H1 (cell line): ENCODE measurements at regions not wholly inside any gene's neighbourhood (a gene's known extent, or its start where the extent isn't known, plus 50 kb on each side); places are given as distances from the start of the nearest gene placed in this dataset.

Experiments used
- CTCF ChIA-PET: fragments of 300-600 bp; sonication (Branson Sonifier 250); formaldehyde crosslinking; loops from one replicate; lab custom pipeline; 2021; ENCODE audit not compliant: partially characterized antibody; lab: Charles Lee
- POLR2A ChIA-PET: fragments of 300-600 bp; sonication (Branson Sonifier 250); formaldehyde crosslinking; loops from one replicate; lab custom pipeline; 2021; ENCODE audit warnings: inconsistent platforms; ENCODE audit not compliant: partially characterized antibody; lab: Charles Lee
- DNase-seq, 2 experiments: peaks; one replicate each; pipeline versions ENCODE4 v3.0.0 to v3.0.0-alpha.2; 2010 to 2022; ENCODE audit warnings: low spot score in 2 of 2, low read depth in 1 of 2, mixed read lengths in 1 of 2
- FAIRE-seq: peaks from 2 replicates; lab custom pipeline; 2011; peaks lifted over from hg19 to GRCh38; lab: Jason Lieb, UNC
- H2AFZ ChIP-seq: 2 replicates; pipeline ENCODE4 v1.8.1; 2012; ENCODE audit warnings: low read length, inconsistent platforms
- H2AK5ac ChIP-seq: 2 replicates; pipeline ENCODE4 v1.6.1; 2013; ENCODE audit warnings: low read depth, low read length
- H2BK120ac ChIP-seq: replicated peaks from 2 replicates; pipeline ENCODE3; 2013; ENCODE audit warnings: low read depth, low read length, inconsistent platforms
- H2BK12ac ChIP-seq: 2 replicates; pipeline ENCODE4 v1.6.1; 2013; ENCODE audit warnings: low read depth, low read length
- H2BK15ac ChIP-seq: 2 replicates; pipeline ENCODE4 v1.6.1; 2013; ENCODE audit warnings: low read length
- H2BK20ac ChIP-seq: 2 replicates; pipeline ENCODE4 v1.6.1; 2013; ENCODE audit warnings: low read length
- H2BK5ac ChIP-seq: 2 replicates; pipeline ENCODE4 v1.6.1; 2013; ENCODE audit warnings: low read depth, low read length
- H3K14ac ChIP-seq: 2 replicates; pipeline ENCODE4 v1.6.1; 2013; ENCODE audit warnings: inconsistent platforms; ENCODE audit not compliant: insufficient read length
- H3K18ac ChIP-seq: 2 replicates; pipeline ENCODE4 v1.6.1; 2013; ENCODE audit warnings: low read length; ENCODE audit errors: extremely low read depth
- H3K23ac ChIP-seq: 2 replicates; pipeline ENCODE4 v1.6.1; 2013; ENCODE audit warnings: inconsistent platforms; ENCODE audit not compliant: insufficient read length
- H3K23me2 ChIP-seq: 2 replicates; pipeline ENCODE4 v1.6.1; 2013; ENCODE audit warnings: low read depth, low read length
- H3K27ac ChIP-seq: 2 replicates; pipeline ENCODE4 v1.6.1; 2011; ENCODE audit warnings: low read depth, low read length, inconsistent platforms
- H3K27me3 ChIP-seq, 4 experiments: replicated peaks in 1 of 4; 1 replicate in 1 of 4; 2 replicates in 3 of 4; pipeline versions ENCODE4 v1.6.1 to v1.8.1; 2011 to 2013; ENCODE audit warnings: low read length in 3 of 4, mild to moderate bottlenecking in 3 of 4, inconsistent platforms in 2 of 4, mixed read lengths in 2 of 4, moderate library complexity in 1 of 4; ENCODE audit not compliant: control insufficient read depth in 3 of 4, insufficient read depth in 3 of 4; ENCODE audit errors: extremely low read depth in 1 of 4
- H3K36me3 ChIP-seq, 4 experiments: 2 replicates each; pipeline versions ENCODE4 v1.6.1 to v1.8.1; 2011 to 2013; ENCODE audit warnings: mild to moderate bottlenecking in 4 of 4, low read length in 3 of 4, moderate library complexity in 2 of 4, control low read depth in 1 of 4, inconsistent platforms in 1 of 4; ENCODE audit not compliant: insufficient read depth in 4 of 4, control insufficient read depth in 2 of 4
- H3K4ac ChIP-seq: replicated peaks from 2 replicates; pipeline ENCODE3; 2013; ENCODE audit warnings: low read length, low read depth, mixed read lengths, inconsistent platforms; ENCODE audit not compliant: insufficient read length
- H3K4me1 ChIP-seq, 4 experiments: replicated peaks in 1 of 4; 1 replicate in 1 of 4; 2 replicates in 3 of 4; pipeline versions ENCODE4 v1.6.1 to v1.8.1; 2011 to 2013; ENCODE audit warnings: low read length in 3 of 4, inconsistent platforms in 2 of 4, mixed read lengths in 1 of 4; ENCODE audit not compliant: insufficient read depth in 4 of 4, control insufficient read depth in 3 of 4
- H3K4me2 ChIP-seq, 2 experiments: 2 replicates each; pipeline versions ENCODE4 v1.6.1 to v1.8.1; 2011 to 2013; ENCODE audit warnings: low read depth in 2 of 2, low read length in 2 of 2, control low read depth in 1 of 2, inconsistent platforms in 1 of 2, mild to moderate bottlenecking in 1 of 2; ENCODE audit not compliant: insufficient read depth in 1 of 2
- H3K4me3 ChIP-seq, 4 experiments: fragments of 200-600, 300-600 bp in 1 of 4; sonication (generic), shearing (Covaris generic), sonication (Bioruptor Twin) in 1 of 4; 2 replicates each; pipeline versions ENCODE4 v1.5.1 to v1.8.1; 2011 to 2016; ENCODE audit warnings: low read length in 4 of 4, low read depth in 3 of 4, control low read depth in 2 of 4, inconsistent platforms in 2 of 4, mild to moderate bottlenecking in 2 of 4, mixed read lengths in 1 of 4, moderate library complexity in 1 of 4; ENCODE audit not compliant: insufficient read depth in 2 of 4; ENCODE audit errors: extremely low read depth in 1 of 4
- H3K56ac ChIP-seq: replicated peaks from 2 replicates; pipeline ENCODE3; 2013; ENCODE audit warnings: low read depth, mild to moderate bottlenecking, mixed read lengths, low read length, inconsistent platforms; ENCODE audit not compliant: insufficient read length
- H3K79me1 ChIP-seq: 2 replicates; pipeline ENCODE4 v1.6.1; 2013; ENCODE audit warnings: low read depth, low read length, control low read depth
- H3K79me2 ChIP-seq, 2 experiments: 2 replicates each; pipeline versions ENCODE4 v1.6.1 to v1.8.1; 2012 to 2013; ENCODE audit warnings: low read length in 2 of 2, mild to moderate bottlenecking in 2 of 2, inconsistent platforms in 1 of 2; ENCODE audit not compliant: insufficient read depth in 2 of 2, control insufficient read depth in 1 of 2
- H3K9ac ChIP-seq, 4 experiments: replicated peaks in 1 of 4; 1 replicate in 1 of 4; 2 replicates in 3 of 4; pipeline versions ENCODE4 v1.6.1 to v1.8.1; 2011 to 2013; ENCODE audit warnings: low read depth in 3 of 4, low read length in 3 of 4, control low read depth in 2 of 4, mild to moderate bottlenecking in 2 of 4, moderate library complexity in 2 of 4, inconsistent platforms in 1 of 4; ENCODE audit errors: extremely low read depth in 1 of 4
- H3K9me3 ChIP-seq, 2 experiments: 2 replicates each; pipeline versions ENCODE4 v1.6.1 to v1.8.1; 2012 to 2013; ENCODE audit warnings: mild to moderate bottlenecking in 2 of 2, moderate library complexity in 2 of 2, control low read depth in 1 of 2, inconsistent platforms in 1 of 2, low read depth in 1 of 2, low read length in 1 of 2, mixed read lengths in 1 of 2; ENCODE audit not compliant: insufficient read depth in 2 of 2
- H4K20me1 ChIP-seq, 2 experiments: replicated peaks in 1 of 2; 2 replicates each; pipeline versions ENCODE3 to v1.8.1; 2011 to 2013; ENCODE audit warnings: inconsistent platforms in 2 of 2, low read length in 2 of 2, mild to moderate bottlenecking in 1 of 2; ENCODE audit not compliant: insufficient read depth in 2 of 2, control insufficient read depth in 1 of 2
- H4K5ac ChIP-seq: 2 replicates; pipeline ENCODE4 v1.6.1; 2013; ENCODE audit warnings: low read length, low read depth, mixed read lengths, inconsistent platforms; ENCODE audit not compliant: insufficient read length
- H4K8ac ChIP-seq: 2 replicates; pipeline ENCODE4 v1.8.0; 2013; ENCODE audit warnings: mild to moderate bottlenecking, moderate library complexity, low read length, inconsistent platforms; ENCODE audit not compliant: insufficient read depth; ENCODE audit errors: extremely low read depth
- H4K91ac ChIP-seq: replicated peaks from 2 replicates; pipeline ENCODE3; 2013; ENCODE audit warnings: low read length, mixed read lengths, inconsistent platforms; ENCODE audit not compliant: insufficient read length
- CTCF ChIP-seq, 3 experiments: IDR thresholded peaks; 1 replicate in 2 of 3; 2 replicates in 1 of 3; pipeline versions ENCODE4 v1.5.1 to v1.6.1; 2011; ENCODE audit warnings: low read length in 3 of 3, mild to moderate bottlenecking in 3 of 3, inconsistent platforms in 2 of 3, low read depth in 1 of 3, moderate library complexity in 1 of 3; ENCODE audit not compliant: insufficient read depth in 1 of 3; ENCODE audit errors: control extremely low read depth in 1 of 3
- PHF8 ChIP-seq: fragments of 200-600 bp; sonication (generic); conservative IDR thresholded peaks from 2 replicates; pipeline ENCODE4 v1.7.1; 2012; ENCODE audit warnings: low read depth, mild to moderate bottlenecking, inconsistent platforms, low read length, moderate library complexity
- WGBS, 2 experiments: shearing (Covaris generic) in 1 of 2; methylation state at CpG; one replicate each; pipeline versions ENCODE4 v1.1.6 to v1.1.7; 2013 to 2015; ENCODE audit warnings: low lambda C conversion rate in 2 of 2, mixed read lengths in 2 of 2, inconsistent platforms in 1 of 2, low coverage in 1 of 2, missing lambda C conversion rate in 1 of 2; ENCODE audit not compliant: insufficient replicate concordance in 2 of 2, insufficient coverage in 1 of 2, insufficient read length in 1 of 2; ENCODE audit errors: extremely low coverage in 1 of 2, missing lambda C conversion rate in 1 of 2; 5-methylcytosine and 5-hydroxymethylcytosine counted together

DNA sequence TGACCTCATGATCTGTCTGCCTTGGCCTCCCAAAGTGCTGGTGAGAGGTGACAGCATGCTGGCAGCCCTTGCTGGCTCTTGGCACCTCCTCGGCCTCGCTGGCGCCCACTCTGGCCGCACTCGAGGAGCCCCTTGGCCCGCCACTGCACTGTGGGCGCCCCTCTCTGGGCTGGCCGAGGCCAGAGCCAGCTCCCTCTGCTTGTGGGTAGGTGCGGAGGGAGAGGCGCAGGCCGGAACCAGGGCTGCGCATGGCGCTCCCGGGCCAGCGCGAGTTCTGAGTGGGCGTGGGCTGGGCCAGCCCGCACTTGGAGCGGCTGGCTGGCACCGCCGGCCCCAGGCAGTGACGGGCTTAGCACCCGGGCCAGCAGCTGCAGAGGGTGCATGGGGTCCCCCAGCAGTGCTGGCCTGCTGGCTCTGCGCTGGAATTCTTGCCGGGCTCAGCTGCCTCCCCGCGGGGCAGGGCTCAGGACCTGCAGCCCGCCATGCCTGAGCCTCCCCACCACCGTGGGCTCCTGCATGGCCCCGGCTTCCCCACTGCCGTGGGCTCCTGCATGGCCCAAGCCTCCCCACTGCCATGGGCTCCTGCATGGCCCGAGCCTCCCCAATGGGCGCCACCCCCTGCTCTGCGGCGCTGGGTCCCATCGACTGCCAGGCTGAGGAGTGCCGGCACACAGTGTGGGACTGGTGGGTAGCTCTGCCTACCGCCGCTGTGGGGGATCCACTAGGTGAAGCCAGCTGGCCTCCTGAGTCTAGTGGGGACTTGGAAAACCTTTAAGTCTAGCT, 76.4 kb upstream of the OSBPL11 start:
- Histone ChIP-seq H3K56ac (no peak overlapping the region), H2BK5ac (no peak overlapping the region), H3K9me3 (peaks cover 0 to 8% of the 10 kb centered on the region in 2 experiments; a peak in 1 of 4 replicates), H3K4me2 (no peak overlapping the region), H3K4me3 (no peak overlapping the region), H3K14ac (no peak overlapping the region), H3K79me2 (no peaks in the 10 kb centered on the region), H4K5ac (no peak overlapping the region), H3K79me1 (no peaks in the 10 kb centered on the region), H4K91ac (no peak overlapping the region), H4K20me1 (no peaks in the 10 kb centered on the region), H2AK5ac (no peak overlapping the region), H2BK15ac (no peak overlapping the region), H4K8ac (no peak overlapping the region), H2BK20ac (no peak overlapping the region), H3K36me3 (no peaks in the 10 kb centered on the region), H3K23me2 (no peaks in the 10 kb centered on the region), H3K9ac (no peak overlapping the region), H3K27ac (no peak overlapping the region), H3K4ac (no peak overlapping the region), H3K4me1 (no peaks in the 10 kb centered on the region), H2BK12ac (no peak overlapping the region), H3K18ac (no peak overlapping the region), H2BK120ac (no peak overlapping the region), H2AFZ (no peak overlapping the region), H3K27me3 (no peaks in the 10 kb centered on the region), H3K23ac (no peak overlapping the region)
- TF ChIP-seq PHF8 (no peak), CTCF (IDR thresholded peaks at IDR 0.05; ENCODE audit: control extremely low read depth in 1 of 3, insufficient read depth in 1 of 3, low read depth in 1 of 3, low read length in 3 of 3) (peak; percentile 12 to 38 (median 31); a peak in 3 of 4 replicates)
- DNase-seq: peak in 1 of 2 experiments; percentile 64
- CTCF ChIA-PET: interaction anchor here (0.6 to 2.1 kb wide), 3 partner anchors 9 to 457 kb away, joined by 3 to 8 read pairs (median 4); no protein-coding TSS in a partner anchor
- FAIRE-seq: no peak
- POLR2A ChIA-PET: interaction anchor here (1.1 kb wide), 1 partner anchor 14 kb away, joined by 3 read pairs; no protein-coding TSS in a partner anchor
- 90% methylated on average over 22 of the region's 39 CpGs; no CpG with 5 or more reads in 1 of the 2 experiments for whole genome bisulfite sequencing, 2 experiments
